K562 (cell line): ENCODE measurements at regions not wholly inside any gene's neighbourhood (a gene's known extent, or its start where the extent isn't known, plus 50 kb on each side); places are given as distances from the start of the nearest gene placed in this dataset.

ENCODE experiments used
- BHLHE40 ChIP-seq: IDR thresholded peaks from 2 replicates; pipeline ENCODE4 v1.6.1; 2011; ENCODE audit warnings: low read length, improper control_type of control experiment
- C11orf30 ChIP-seq: fragments of 450-650 bp; IDR thresholded peaks from 2 replicates; pipeline ENCODE4 v1.6.1; 2016; ENCODE audit warnings: low read depth, mild to moderate bottlenecking
- CBX3 ChIP-seq, 2 experiments: IDR thresholded peaks; 1 replicate in 1 of 2; 2 replicates in 1 of 2; pipeline ENCODE4 v1.6.1; 2012; ENCODE audit warnings: inconsistent platforms in 2 of 2, low read length in 2 of 2, borderline replicate concordance in 1 of 2, control low read depth in 1 of 2
- DPF2 ChIP-seq: fragments of 450-650 bp; IDR thresholded peaks from 2 replicates; pipeline ENCODE4 v1.6.1; 2016
- EP400 ChIP-seq: fragments of 450-650 bp; IDR thresholded peaks from 2 replicates; pipeline ENCODE4 v1.6.1; 2017; ENCODE audit warnings: antibody characterized with exemption, mild to moderate bottlenecking, moderate library complexity
- FOSL1 ChIP-seq: fragments of 200-800 bp; sonication (Bioruptor generic); conservative IDR thresholded peaks from 2 replicates; pipeline ENCODE4 v1.6.1; 2016; ENCODE audit warnings: missing genetic modification characterization, missing compliant biosample characterization
- LEF1 ChIP-seq: fragments of 450-650 bp; IDR thresholded peaks from 2 replicates; pipeline ENCODE4 v1.6.1; 2016; ENCODE audit warnings: mild to moderate bottlenecking
- MAFF ChIP-seq: IDR thresholded peaks from 2 replicates; pipeline ENCODE4 v1.6.1; 2012; ENCODE audit warnings: low read length, improper control_type of control experiment
- MYC ChIP-seq, 2 experiments: fragments of 250-450 bp in 1 of 2; sonication (Bioruptor Pico) in 1 of 2; IDR thresholded peaks; 2 replicates each; pipeline versions ENCODE4 v1.5.1 to v1.6.1; 2012 to 2021; ENCODE audit warnings: low read depth in 2 of 2, borderline replicate concordance in 1 of 2, improper control_type of control experiment in 1 of 2, low read length in 1 of 2, mild to moderate bottlenecking in 1 of 2, moderate library complexity in 1 of 2
- NFIX ChIP-seq: fragments of 250-450 bp; sonication (Bioruptor Pico); IDR thresholded peaks from 2 replicates; pipeline ENCODE4 v1.4.0; 2020; ENCODE audit warnings: low read depth, mild to moderate bottlenecking, moderate library complexity
- RAD51 ChIP-seq: fragments of 450-650 bp; IDR thresholded peaks from 2 replicates; pipeline ENCODE4 v1.7.1; 2016; ENCODE audit warnings: low read depth, mild to moderate bottlenecking, borderline replicate concordance
- ZBTB11 ChIP-seq, 3 experiments: fragments of 200-800 bp in 1 of 3; fragments of 250-450 bp in 1 of 3; fragments of 450-650 bp in 1 of 3; sonication (Bioruptor Pico) in 1 of 3; sonication (Bioruptor generic) in 1 of 3; formaldehyde crosslinking in 1 of 3; IDR thresholded peaks; 2 replicates each; pipeline versions ENCODE4 v1.6.1 to v1.8.0; 2016 to 2022; ENCODE audit warnings: mild to moderate bottlenecking in 2 of 3, missing genetic modification characterization in 2 of 3, missing compliant biosample characterization in 1 of 3, moderate library complexity in 1 of 3
- ZNF133 ChIP-seq: fragments of 250-450 bp; sonication (Bioruptor Pico); IDR thresholded peaks from 2 replicates; pipeline ENCODE4 v1.4.0; 2020; ENCODE audit warnings: mild to moderate bottlenecking
- ZNF316 ChIP-seq: fragments of 450-650 bp; IDR thresholded peaks from 2 replicates; pipeline ENCODE4 v1.6.1; 2016
- ZNF668 ChIP-seq: fragments of 250-450 bp; sonication (Bioruptor Pico); IDR thresholded peaks from 2 replicates; pipeline ENCODE4 v1.8.0; 2022; ENCODE audit warnings: mild to moderate bottlenecking, inconsistent platforms
- ZNF77 ChIP-seq: fragments of 250-450 bp; sonication (Bioruptor Pico); IDR thresholded peaks from 2 replicates; pipeline ENCODE4 v1.5.0; 2020
- TF ChIP-seq, protein P1 (sequence below), 2 experiments: fragments of 450-650 bp; formaldehyde crosslinking in 1 of 2; IDR thresholded peaks; 2 replicates each; pipeline versions ENCODE4 v1.4.0 to v1.6.1; 2014 to 2020; ENCODE audit warnings: mild to moderate bottlenecking in 2 of 2, borderline replicate concordance in 1 of 2, low read depth in 1 of 2

GRCh38 chr6:118740372-118740771 lies 89.0 kb upstream of the CEP85L start (continued):
- TF ChIP-seq, protein P1, sequence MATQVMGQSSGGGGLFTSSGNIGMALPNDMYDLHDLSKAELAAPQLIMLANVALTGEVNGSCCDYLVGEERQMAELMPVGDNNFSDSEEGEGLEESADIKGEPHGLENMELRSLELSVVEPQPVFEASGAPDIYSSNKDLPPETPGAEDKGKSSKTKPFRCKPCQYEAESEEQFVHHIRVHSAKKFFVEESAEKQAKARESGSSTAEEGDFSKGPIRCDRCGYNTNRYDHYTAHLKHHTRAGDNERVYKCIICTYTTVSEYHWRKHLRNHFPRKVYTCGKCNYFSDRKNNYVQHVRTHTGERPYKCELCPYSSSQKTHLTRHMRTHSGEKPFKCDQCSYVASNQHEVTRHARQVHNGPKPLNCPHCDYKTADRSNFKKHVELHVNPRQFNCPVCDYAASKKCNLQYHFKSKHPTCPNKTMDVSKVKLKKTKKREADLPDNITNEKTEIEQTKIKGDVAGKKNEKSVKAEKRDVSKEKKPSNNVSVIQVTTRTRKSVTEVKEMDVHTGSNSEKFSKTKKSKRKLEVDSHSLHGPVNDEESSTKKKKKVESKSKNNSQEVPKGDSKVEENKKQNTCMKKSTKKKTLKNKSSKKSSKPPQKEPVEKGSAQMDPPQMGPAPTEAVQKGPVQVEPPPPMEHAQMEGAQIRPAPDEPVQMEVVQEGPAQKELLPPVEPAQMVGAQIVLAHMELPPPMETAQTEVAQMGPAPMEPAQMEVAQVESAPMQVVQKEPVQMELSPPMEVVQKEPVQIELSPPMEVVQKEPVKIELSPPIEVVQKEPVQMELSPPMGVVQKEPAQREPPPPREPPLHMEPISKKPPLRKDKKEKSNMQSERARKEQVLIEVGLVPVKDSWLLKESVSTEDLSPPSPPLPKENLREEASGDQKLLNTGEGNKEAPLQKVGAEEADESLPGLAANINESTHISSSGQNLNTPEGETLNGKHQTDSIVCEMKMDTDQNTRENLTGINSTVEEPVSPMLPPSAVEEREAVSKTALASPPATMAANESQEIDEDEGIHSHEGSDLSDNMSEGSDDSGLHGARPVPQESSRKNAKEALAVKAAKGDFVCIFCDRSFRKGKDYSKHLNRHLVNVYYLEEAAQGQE (IDR thresholded peaks at IDR 0.05; ENCODE audit: borderline replicate concordance) = peak; percentile 13; the same call in 1 of the 2 replicates
- TF ChIP-seq, protein P1 (CRISPR knock-in tag; IDR thresholded peaks at IDR 0.05; ENCODE audit: low read depth) = no peak
- TF ChIP-seq NFIX (no peak), RAD51 (peak; percentile 49; the same call in 1 of the 2 replicates), EP400 (peak; percentile 58), BHLHE40 (peak; percentile 22; the same call in 1 of the 2 replicates), LEF1 (0 out of 2 replicates have a peak, but pooled peaks have one; percentile 30), ZNF316 (peak; percentile 64), DPF2 (peak; percentile 60; the same call in 1 of the 2 replicates), ZBTB11 (CRISPR knock-in tag; IDR thresholded peaks at IDR 0.05) (0 out of 6 replicates have a peak, but pooled peaks of 1 of the 3 experiments have one; percentile 35), MAFF (peak; percentile 50; the same call in 1 of the 2 replicates), ZNF668 (CRISPR knock-in tag) (0 out of 2 replicates have a peak, but pooled peaks have one; percentile 16), MYC (IDR thresholded peaks at IDR 0.05; ENCODE audit: low read depth, low read length) (peak; percentile 85), MYC (CRISPR knock-in tag; IDR thresholded peaks at IDR 0.05; ENCODE audit: borderline replicate concordance, low read depth) (no peak), ZNF77 (CRISPR knock-in tag) (no peak), CBX3 (IDR thresholded peaks at IDR 0.05; ENCODE audit: borderline replicate concordance in 1 of 2, low read length in 2 of 2) (0 out of 3 replicates have a peak, but pooled peaks of 1 of the 2 experiments have one; percentile 21), ZNF133 (CRISPR knock-in tag) (no peak), FOSL1 (tag) (peak; percentile 52; the same call in 1 of the 2 replicates), C11orf30 (peak; percentile 70; the same call in 1 of the 2 replicates)
